SK-N-SH (cell line): ENCODE measurements at regions not wholly inside any gene's neighbourhood (a gene's known extent, or its start where the extent isn't known, plus 50 kb on each side); places are given as distances from the start of the nearest gene placed in this dataset.

Source experiments
- CTCF ChIP-seq: fragments of 200-600 bp; sonication (generic); IDR thresholded peaks from 2 replicates; pipeline ENCODE4 v1.6.1; 2017; ENCODE audit warnings: antibody characterized with exemption, mild to moderate bottlenecking, moderate library complexity
- MEF2A ChIP-seq: IDR thresholded peaks from 2 replicates; pipeline ENCODE4 v1.4.0; 2012; ENCODE audit warnings: low read depth, borderline replicate concordance
- TEAD4 ChIP-seq: IDR thresholded peaks from 2 replicates; pipeline ENCODE4 v1.4.0; 2012; ENCODE audit warnings: mild to moderate bottlenecking, borderline replicate concordance; ENCODE audit not compliant: insufficient read depth
- USF2 ChIP-seq: fragments of 150-350 bp; IDR thresholded peaks from 2 replicates; pipeline ENCODE4 v1.6.1; 2017; ENCODE audit warnings: antibody characterized with exemption, low read length, low read depth, borderline replicate concordance

GRCh38 chr4:30427932-30428331 is 292.2 kb upstream of the PCDH7 start:
- no peak for TF ChIP-seq USF2
- no peak for TF ChIP-seq CTCF
- TF ChIP-seq MEF2A = no peak
- no peak for TF ChIP-seq TEAD4
